SK-N-SH (cell line): ENCODE measurements at regions not wholly inside any gene's neighbourhood (a gene's known extent, or its start where the extent isn't known, plus 50 kb on each side); places are given as distances from the start of the nearest gene placed in this dataset.

ENCODE experiments used
- CTCF ChIA-PET: fragments of 300-600, 350-600 bp; formaldehyde crosslinking; extraction: SDS; loops from one replicate; lab custom pipeline; 2021; lab: Yijun Ruan, JAX
- POLR2A ChIA-PET: fragments of 350-600 bp; sonication (Branson Sonifier 250); formaldehyde crosslinking; extraction: SDS; loops from one replicate; lab custom pipeline; 2020; ENCODE audit warnings: antibody characterized with exemption, inconsistent platforms; lab: Yijun Ruan, JAX
- DNase-seq: peaks from one replicate; pipeline ENCODE4 v3.0.0; 2012
- H2AFZ ChIP-seq: fragments of 200-600 bp; sonication (generic); 2 replicates; pipeline ENCODE4 v1.8.1; 2016; ENCODE audit warnings: antibody characterized with exemption, mild to moderate bottlenecking, low read depth
- H3F3A ChIP-seq: fragments of 200-600 bp; sonication (generic); replicated peaks from 2 replicates; pipeline ENCODE3; 2016; ENCODE audit warnings: antibody characterized with exemption, mild to moderate bottlenecking; ENCODE audit not compliant: insufficient read depth
- H3K27ac ChIP-seq, 2 experiments: fragments of 200-500 bp in 1 of 2; fragments of 200-600 bp in 1 of 2; sonication (Bioruptor generic) in 1 of 2; sonication (generic), shearing (Covaris generic) in 1 of 2; 2 replicates each; pipeline versions ENCODE4 v1.5.1 to v1.6.1; 2014 to 2016; ENCODE audit warnings: low read depth in 2 of 2, inconsistent platforms in 1 of 2, low read length in 1 of 2, mild to moderate bottlenecking in 1 of 2, mixed read lengths in 1 of 2
- H3K27me3 ChIP-seq: fragments of 200-600 bp; sonication (generic), shearing (Covaris generic); 2 replicates; pipeline ENCODE4 v1.6.1; 2016; ENCODE audit warnings: mixed run types; ENCODE audit not compliant: insufficient read depth
- H3K36me3 ChIP-seq, 2 experiments: fragments of 200-500 bp in 1 of 2; fragments of 200-600 bp in 1 of 2; sonication (Bioruptor generic) in 1 of 2; sonication (generic) in 1 of 2; replicated peaks in 1 of 2; 2 replicates each; pipeline versions ENCODE3 to v1.5.1; 2014 to 2016; ENCODE audit warnings: low read length in 1 of 2, mild to moderate bottlenecking in 1 of 2; ENCODE audit not compliant: insufficient read depth in 2 of 2, control insufficient read depth in 1 of 2
- H3K4me1 ChIP-seq, 2 experiments: fragments of 200-500 bp in 1 of 2; fragments of 200-600 bp in 1 of 2; sonication (Bioruptor generic) in 1 of 2; sonication (generic), shearing (Covaris generic) in 1 of 2; 2 replicates each; pipeline versions ENCODE4 v1.5.1 to v1.6.1; 2014 to 2016; ENCODE audit warnings: low read depth in 1 of 2, low read length in 1 of 2, mixed run types in 1 of 2; ENCODE audit not compliant: insufficient read depth in 2 of 2, control insufficient read depth in 1 of 2
- H3K4me2 ChIP-seq: fragments of 200-600 bp; sonication (generic), shearing (Covaris generic); 2 replicates; pipeline ENCODE4 v1.6.1; 2017; ENCODE audit warnings: mixed run types
- H3K4me3 ChIP-seq, 2 experiments: fragments of 200-500 bp in 1 of 2; fragments of 200-600 bp in 1 of 2; sonication (Bioruptor generic) in 1 of 2; sonication (generic), shearing (Covaris generic) in 1 of 2; 2 replicates each; pipeline versions ENCODE4 v1.5.1 to v1.8.1; 2014 to 2016; ENCODE audit warnings: low read depth in 2 of 2, inconsistent platforms in 1 of 2, low read length in 1 of 2, mild to moderate bottlenecking in 1 of 2, mixed read lengths in 1 of 2, moderate library complexity in 1 of 2
- H3K79me2 ChIP-seq: fragments of 200-600 bp; sonication (generic); 2 replicates; pipeline ENCODE4 v1.8.1; 2017; ENCODE audit warnings: mild to moderate bottlenecking; ENCODE audit not compliant: insufficient read depth
- H3K9ac ChIP-seq: fragments of 200-600 bp; sonication (generic); 2 replicates; pipeline ENCODE4 v1.6.1; 2017; ENCODE audit warnings: mixed run types
- H3K9me2 ChIP-seq: fragments of 200-600 bp; sonication (generic); 2 replicates; pipeline ENCODE4 v1.6.1; 2017; ENCODE audit warnings: mixed run types
- H3K9me3 ChIP-seq: fragments of 200-600 bp; sonication (generic); 2 replicates; pipeline ENCODE4 v1.6.1; 2017; ENCODE audit warnings: mixed run types, mild to moderate bottlenecking, moderate library complexity
- H4K20me1 ChIP-seq: fragments of 200-600 bp; sonication (generic); 2 replicates; pipeline ENCODE4 v1.6.1; 2017; ENCODE audit warnings: mild to moderate bottlenecking, mixed run types; ENCODE audit not compliant: insufficient read depth
- CHD2 ChIP-seq: fragments of 150-350 bp; IDR thresholded peaks from 2 replicates; pipeline ENCODE4 v1.6.1; 2018; ENCODE audit warnings: low read length; ENCODE audit not compliant: partially characterized antibody
- EP300 ChIP-seq, 2 experiments: IDR thresholded peaks; 2 replicates each; pipeline versions ENCODE4 v1.4.0 to v1.6.1; 2012; ENCODE audit warnings: borderline replicate concordance in 1 of 2, low read depth in 1 of 2, low read length in 1 of 2
- EZH2phosphoT487 ChIP-seq: fragments of 200-600 bp; sonication (generic); IDR thresholded peaks from 2 replicates; pipeline ENCODE4 v1.6.1; 2017; ENCODE audit warnings: low read depth, mixed run types, mild to moderate bottlenecking, antibody characterized with exemption, moderate library complexity, borderline replicate concordance
- FOXJ3 ChIP-seq: sonication (generic); formaldehyde crosslinking; IDR thresholded peaks from 2 replicates; pipeline ENCODE4 v1.5.1; 2020; ENCODE audit warnings: mild to moderate bottlenecking, missing genetic modification reagents
- MEF2A ChIP-seq: IDR thresholded peaks from 2 replicates; pipeline ENCODE4 v1.4.0; 2012; ENCODE audit warnings: low read depth, borderline replicate concordance
- NRF1 ChIP-seq: IDR thresholded peaks from 2 replicates; pipeline ENCODE4 v1.6.1; 2012; ENCODE audit warnings: low read depth, mild to moderate bottlenecking, low read length
- RAD21 ChIP-seq: IDR thresholded peaks from 2 replicates; pipeline ENCODE4 v1.6.1; 2012; ENCODE audit warnings: mild to moderate bottlenecking, low read length
- RCOR1 ChIP-seq: fragments of 150-350 bp; IDR thresholded peaks from 2 replicates; pipeline ENCODE4 v1.6.1; 2017; ENCODE audit warnings: antibody characterized with exemption, low read length
- RFX5 ChIP-seq: IDR thresholded peaks from 2 replicates; pipeline ENCODE4 v1.6.1; 2012; ENCODE audit warnings: mild to moderate bottlenecking, improper control_type of control experiment, low read length
- SMC3 ChIP-seq: IDR thresholded peaks from 2 replicates; pipeline ENCODE4 v1.6.1; 2012; ENCODE audit warnings: low read depth, low read length, improper control_type of control experiment
- TAF1 ChIP-seq: IDR thresholded peaks from 2 replicates; pipeline ENCODE4 v1.6.1; 2012; ENCODE audit warnings: low read depth, mild to moderate bottlenecking, low read length, moderate library complexity, borderline replicate concordance
- USF1 ChIP-seq: IDR thresholded peaks from 2 replicates; pipeline ENCODE4 v1.4.0; 2012; ENCODE audit warnings: low read depth, borderline replicate concordance
- YY1 ChIP-seq: IDR thresholded peaks from 2 replicates; pipeline ENCODE4 v1.4.0; 2012; ENCODE audit warnings: low read depth, mild to moderate bottlenecking
- WGBS: methylation state at CpG from one replicate; pipeline ENCODE4 v1.1.6; 2017; ENCODE audit warnings: low lambda C conversion rate; 5-methylcytosine and 5-hydroxymethylcytosine counted together
- TF ChIP-seq, protein P1 (sequence below): IDR thresholded peaks from 2 replicates; pipeline ENCODE4 v1.6.1; 2012; ENCODE audit warnings: mild to moderate bottlenecking, low read depth, low read length, moderate library complexity

DNA sequence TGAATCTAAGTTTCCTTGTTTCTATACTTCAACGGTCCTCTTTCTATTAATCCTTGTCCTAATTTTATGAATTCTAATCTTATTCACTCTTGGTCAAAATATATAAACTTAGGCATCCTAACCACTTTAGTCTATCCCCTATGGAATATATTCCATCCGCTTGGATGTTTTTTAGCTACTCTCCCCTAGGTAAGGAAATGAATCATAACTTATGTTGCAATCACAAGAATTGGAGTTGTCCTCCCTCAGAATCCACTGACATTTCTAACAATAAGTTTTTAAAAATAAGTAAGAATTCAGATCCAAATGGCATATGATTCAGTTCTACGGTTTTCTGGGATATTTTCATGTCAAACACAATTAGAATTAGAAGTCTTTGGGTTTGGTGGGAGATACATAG, 1081.6 kb downstream of the SORCS1 start:
- Histone ChIP-seq H2AFZ (no peak overlapping the region), H3K79me2 (no peaks in the 10 kb centered on the region), H3K27ac (no peak overlapping the region), H3K9me2 (no peaks in the 10 kb centered on the region), H3K4me1 (no peaks in the 10 kb centered on the region), H3F3A (no peaks in the 10 kb centered on the region), H3K27me3 (no peaks in the 10 kb centered on the region), H3K9me3 (no peaks in the 10 kb centered on the region), H3K9ac (no peak overlapping the region), H3K4me3 (no peak overlapping the region), H3K4me2 (no peak overlapping the region), H4K20me1 (no peaks in the 10 kb centered on the region), H3K36me3 (no peaks in the 10 kb centered on the region)
- ChIA-PET CTCF (interaction anchor here (0.8 kb wide), 1 partner anchor 108 kb away, joined by 3 read pairs; no protein-coding TSS in a partner anchor), POLR2A (no interaction called here)
- no peak for DNase-seq
- no peak for TF ChIP-seq SMC3
- TF ChIP-seq RFX5 = no peak
- no peak for TF ChIP-seq CHD2
- TF ChIP-seq NRF1 = no peak
- no peak for TF ChIP-seq FOXJ3 (CRISPR knock-in tag)
- TF ChIP-seq YY1 = no peak
- TF ChIP-seq RAD21 = no peak
- TF ChIP-seq TAF1 = no peak
- no peak for TF ChIP-seq EZH2phosphoT487
- TF ChIP-seq, protein P1, sequence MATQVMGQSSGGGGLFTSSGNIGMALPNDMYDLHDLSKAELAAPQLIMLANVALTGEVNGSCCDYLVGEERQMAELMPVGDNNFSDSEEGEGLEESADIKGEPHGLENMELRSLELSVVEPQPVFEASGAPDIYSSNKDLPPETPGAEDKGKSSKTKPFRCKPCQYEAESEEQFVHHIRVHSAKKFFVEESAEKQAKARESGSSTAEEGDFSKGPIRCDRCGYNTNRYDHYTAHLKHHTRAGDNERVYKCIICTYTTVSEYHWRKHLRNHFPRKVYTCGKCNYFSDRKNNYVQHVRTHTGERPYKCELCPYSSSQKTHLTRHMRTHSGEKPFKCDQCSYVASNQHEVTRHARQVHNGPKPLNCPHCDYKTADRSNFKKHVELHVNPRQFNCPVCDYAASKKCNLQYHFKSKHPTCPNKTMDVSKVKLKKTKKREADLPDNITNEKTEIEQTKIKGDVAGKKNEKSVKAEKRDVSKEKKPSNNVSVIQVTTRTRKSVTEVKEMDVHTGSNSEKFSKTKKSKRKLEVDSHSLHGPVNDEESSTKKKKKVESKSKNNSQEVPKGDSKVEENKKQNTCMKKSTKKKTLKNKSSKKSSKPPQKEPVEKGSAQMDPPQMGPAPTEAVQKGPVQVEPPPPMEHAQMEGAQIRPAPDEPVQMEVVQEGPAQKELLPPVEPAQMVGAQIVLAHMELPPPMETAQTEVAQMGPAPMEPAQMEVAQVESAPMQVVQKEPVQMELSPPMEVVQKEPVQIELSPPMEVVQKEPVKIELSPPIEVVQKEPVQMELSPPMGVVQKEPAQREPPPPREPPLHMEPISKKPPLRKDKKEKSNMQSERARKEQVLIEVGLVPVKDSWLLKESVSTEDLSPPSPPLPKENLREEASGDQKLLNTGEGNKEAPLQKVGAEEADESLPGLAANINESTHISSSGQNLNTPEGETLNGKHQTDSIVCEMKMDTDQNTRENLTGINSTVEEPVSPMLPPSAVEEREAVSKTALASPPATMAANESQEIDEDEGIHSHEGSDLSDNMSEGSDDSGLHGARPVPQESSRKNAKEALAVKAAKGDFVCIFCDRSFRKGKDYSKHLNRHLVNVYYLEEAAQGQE = no peak
- no peak for TF ChIP-seq RCOR1
- no peak for TF ChIP-seq EP300 (IDR thresholded peaks at IDR 0.05; ENCODE audit: borderline replicate concordance in 1 of 2, low read depth in 1 of 2, low read length in 1 of 2)
- no peak for TF ChIP-seq MEF2A
- no peak for TF ChIP-seq USF1
- WGBS = 31% methylated on average over 3 of the region's 3 CpGs
